ENCODE measurements at regions not wholly inside any gene's neighbourhood (a gene's known extent, or its start where the extent isn't known, plus 50 kb on each side); places are given as distances from the start of the nearest gene placed in this dataset.
A peak's percentile ranks its signal among the peaks of the same experiment; 100 is the strongest.

DNA sequence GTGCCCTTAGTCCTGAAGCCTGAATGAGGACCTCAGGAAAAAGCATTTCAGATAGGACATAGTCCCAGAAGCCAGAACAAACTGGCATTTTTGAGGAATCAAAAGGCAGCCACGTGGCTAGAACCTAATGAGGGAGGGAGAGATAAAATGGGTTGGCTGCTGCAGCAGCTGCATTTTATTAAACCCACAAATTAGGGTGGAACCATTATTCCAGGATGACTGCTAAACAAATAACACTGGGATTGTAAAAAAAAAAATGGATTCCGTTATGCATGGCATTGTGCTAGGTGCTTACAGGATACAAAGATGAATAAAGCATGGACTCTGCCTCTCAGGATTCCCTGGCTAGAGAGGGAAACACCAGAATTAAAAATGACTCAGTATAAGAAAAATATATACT is 141.5 kb downstream of the SATB1 start:
- no peaks in the 10 kb centered on the region for H3K79me1 ChIP-seq (ENCODE audit: insufficient read depth, low read depth, low read length, poor library complexity, severe bottlenecking)
- no peaks in the 10 kb centered on the region for H3K9me3 Mint-ChIP-seq
- no peak overlapping the region for H3T11ph ChIP-seq (ENCODE audit: low read length)
- no peak overlapping the region for H2BK5ac ChIP-seq (ENCODE audit: insufficient read length, low read length)
- no peak overlapping the region for H3K4ac ChIP-seq (ENCODE audit: low read depth, low read length)
- H4K5ac ChIP-seq (ENCODE audit: insufficient read length, low read depth, low read length) = no peak overlapping the region
- no peak overlapping the region for H2BK15ac ChIP-seq (ENCODE audit: low read depth, low read length)
- H3K27me3 ChIP-seq (ENCODE audit: insufficient read depth, low read length) = no peaks in the 10 kb centered on the region
- H3K18ac ChIP-seq (ENCODE audit: insufficient read length, low read depth, low read length) = no peak overlapping the region
- H3K4me1 Mint-ChIP-seq = peaks cover 0 to 2% of the 10 kb centered on the region in 2 experiments; a peak in 2 of 4 replicates
- H2AFZ ChIP-seq (ENCODE audit: low read length) = no peak overlapping the region
- TF ChIP-seq, protein P1, sequence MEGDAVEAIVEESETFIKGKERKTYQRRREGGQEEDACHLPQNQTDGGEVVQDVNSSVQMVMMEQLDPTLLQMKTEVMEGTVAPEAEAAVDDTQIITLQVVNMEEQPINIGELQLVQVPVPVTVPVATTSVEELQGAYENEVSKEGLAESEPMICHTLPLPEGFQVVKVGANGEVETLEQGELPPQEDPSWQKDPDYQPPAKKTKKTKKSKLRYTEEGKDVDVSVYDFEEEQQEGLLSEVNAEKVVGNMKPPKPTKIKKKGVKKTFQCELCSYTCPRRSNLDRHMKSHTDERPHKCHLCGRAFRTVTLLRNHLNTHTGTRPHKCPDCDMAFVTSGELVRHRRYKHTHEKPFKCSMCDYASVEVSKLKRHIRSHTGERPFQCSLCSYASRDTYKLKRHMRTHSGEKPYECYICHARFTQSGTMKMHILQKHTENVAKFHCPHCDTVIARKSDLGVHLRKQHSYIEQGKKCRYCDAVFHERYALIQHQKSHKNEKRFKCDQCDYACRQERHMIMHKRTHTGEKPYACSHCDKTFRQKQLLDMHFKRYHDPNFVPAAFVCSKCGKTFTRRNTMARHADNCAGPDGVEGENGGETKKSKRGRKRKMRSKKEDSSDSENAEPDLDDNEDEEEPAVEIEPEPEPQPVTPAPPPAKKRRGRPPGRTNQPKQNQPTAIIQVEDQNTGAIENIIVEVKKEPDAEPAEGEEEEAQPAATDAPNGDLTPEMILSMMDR (conservative IDR thresholded peaks at IDR 0.05) = no peak
- no peak for DNase-seq
- no peaks in the 10 kb centered on the region for H3K79me2 ChIP-seq (ENCODE audit: insufficient read depth, low read length)
- H3K4me3 Mint-ChIP-seq = no peak overlapping the region
- no peak overlapping the region for H2BK12ac ChIP-seq (ENCODE audit: insufficient read length, low read depth, low read length)
- peak overlapping the region in 1 of 3 experiments; percentile 7; a peak in 1 of 7 replicates for H3K27ac Mint-ChIP-seq
- no peaks in the 10 kb centered on the region for H3K23me2 ChIP-seq (ENCODE audit: insufficient read length, low read depth, low read length, poor library complexity, severe bottlenecking)
- no peaks in the 10 kb centered on the region for H3K4me1 ChIP-seq (ENCODE audit: insufficient read depth, low read length)
- H3K4me2 ChIP-seq (ENCODE audit: insufficient read depth, insufficient read length, low read length) = no peak overlapping the region
- no CpG with 5 or more reads among the region's 2 CpGs for WGBS (ENCODE audit: extremely low coverage, insufficient read length, low lambda C conversion rate)
- H3K9ac ChIP-seq (ENCODE audit: extremely low read depth, insufficient read length, low read length) = no peak overlapping the region
- no peaks in the 10 kb centered on the region for H3K9me3 ChIP-seq (ENCODE audit: control insufficient read depth, low read depth, low read length)
- H4K20me1 ChIP-seq (ENCODE audit: control insufficient read depth, insufficient read depth, insufficient read length) = no peaks in the 10 kb centered on the region
- H3K27ac ChIP-seq (ENCODE audit: insufficient read length, low read depth, low read length) = no peak overlapping the region
- no peak overlapping the region for H2AK5ac ChIP-seq (ENCODE audit: insufficient read length, low read length)
- no peak overlapping the region for H4K91ac ChIP-seq (ENCODE audit: insufficient read length, low read depth, low read length)
- H3K36me3 Mint-ChIP-seq (ENCODE audit: insufficient read depth in 1 of 3, low read depth in 3 of 3) = no peaks in the 10 kb centered on the region
- H3K27me3 Mint-ChIP-seq (ENCODE audit: low read depth) = no peaks in the 10 kb centered on the region
- no peak overlapping the region for H2BK20ac ChIP-seq (ENCODE audit: low read depth, low read length, poor library complexity, severe bottlenecking)
- H4K8ac ChIP-seq (replicated peaks; ENCODE audit: insufficient read length, low read depth, low read length) = no peak overlapping the region
- no peak overlapping the region for H3K14ac ChIP-seq (ENCODE audit: insufficient read depth, low read length)
- H2BK120ac ChIP-seq (ENCODE audit: low read depth, low read length, poor library complexity, severe bottlenecking) = no peak overlapping the region
- H3K56ac ChIP-seq (ENCODE audit: insufficient read length, low read depth, low read length) = no peak overlapping the region
- H3K23ac ChIP-seq (ENCODE audit: insufficient read length, low read depth, low read length) = no peak overlapping the region
